ENCODE measurements at regions not wholly inside any gene's neighbourhood (a gene's known extent, or its start where the extent isn't known, plus 50 kb on each side); places are given as distances from the start of the nearest gene placed in this dataset.

DNA sequence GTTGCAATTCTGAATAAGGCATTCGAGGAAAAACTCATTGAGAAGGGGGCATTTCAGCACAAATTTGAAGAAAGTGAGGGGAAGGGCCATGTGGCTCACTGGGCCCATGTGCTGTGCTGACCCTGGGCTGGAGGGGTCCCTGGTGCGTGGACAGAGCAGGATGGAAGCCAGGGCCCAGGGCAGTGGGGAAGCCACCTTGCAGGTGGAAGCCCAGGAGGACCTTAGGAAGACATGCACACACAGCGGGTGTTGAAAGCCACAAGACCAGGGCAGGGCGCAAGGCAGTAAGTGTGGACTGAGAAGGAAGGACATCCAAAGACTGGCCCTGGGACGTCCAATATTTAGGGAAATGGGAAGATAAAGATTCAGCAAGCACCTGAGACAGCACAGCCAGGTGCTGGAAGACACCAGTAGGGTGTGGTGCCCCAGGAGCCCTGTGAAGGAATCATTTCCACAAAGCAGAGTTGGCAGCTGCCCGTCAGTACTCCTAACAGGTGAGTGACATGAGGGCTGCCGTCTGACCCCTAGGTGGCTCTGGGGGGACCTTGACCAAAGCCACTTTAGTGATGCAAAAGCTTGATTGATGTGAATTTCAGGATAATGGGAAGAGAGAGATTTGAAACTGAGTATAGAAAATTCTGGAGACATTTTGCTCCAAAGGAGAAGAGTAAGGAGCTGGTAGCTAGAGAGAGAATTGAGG lies 254.4 kb upstream of the EXOC2 start:
- TF ChIP-seq, protein P1, sequence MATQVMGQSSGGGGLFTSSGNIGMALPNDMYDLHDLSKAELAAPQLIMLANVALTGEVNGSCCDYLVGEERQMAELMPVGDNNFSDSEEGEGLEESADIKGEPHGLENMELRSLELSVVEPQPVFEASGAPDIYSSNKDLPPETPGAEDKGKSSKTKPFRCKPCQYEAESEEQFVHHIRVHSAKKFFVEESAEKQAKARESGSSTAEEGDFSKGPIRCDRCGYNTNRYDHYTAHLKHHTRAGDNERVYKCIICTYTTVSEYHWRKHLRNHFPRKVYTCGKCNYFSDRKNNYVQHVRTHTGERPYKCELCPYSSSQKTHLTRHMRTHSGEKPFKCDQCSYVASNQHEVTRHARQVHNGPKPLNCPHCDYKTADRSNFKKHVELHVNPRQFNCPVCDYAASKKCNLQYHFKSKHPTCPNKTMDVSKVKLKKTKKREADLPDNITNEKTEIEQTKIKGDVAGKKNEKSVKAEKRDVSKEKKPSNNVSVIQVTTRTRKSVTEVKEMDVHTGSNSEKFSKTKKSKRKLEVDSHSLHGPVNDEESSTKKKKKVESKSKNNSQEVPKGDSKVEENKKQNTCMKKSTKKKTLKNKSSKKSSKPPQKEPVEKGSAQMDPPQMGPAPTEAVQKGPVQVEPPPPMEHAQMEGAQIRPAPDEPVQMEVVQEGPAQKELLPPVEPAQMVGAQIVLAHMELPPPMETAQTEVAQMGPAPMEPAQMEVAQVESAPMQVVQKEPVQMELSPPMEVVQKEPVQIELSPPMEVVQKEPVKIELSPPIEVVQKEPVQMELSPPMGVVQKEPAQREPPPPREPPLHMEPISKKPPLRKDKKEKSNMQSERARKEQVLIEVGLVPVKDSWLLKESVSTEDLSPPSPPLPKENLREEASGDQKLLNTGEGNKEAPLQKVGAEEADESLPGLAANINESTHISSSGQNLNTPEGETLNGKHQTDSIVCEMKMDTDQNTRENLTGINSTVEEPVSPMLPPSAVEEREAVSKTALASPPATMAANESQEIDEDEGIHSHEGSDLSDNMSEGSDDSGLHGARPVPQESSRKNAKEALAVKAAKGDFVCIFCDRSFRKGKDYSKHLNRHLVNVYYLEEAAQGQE (IDR thresholded peaks at IDR 0.05; ENCODE audit: insufficient read depth in 1 of 2, low read depth in 2 of 2, low read length in 2 of 2), result no peak
- no peak for TF ChIP-seq SIN3A (IDR thresholded peaks at IDR 0.05; ENCODE audit: borderline replicate concordance, insufficient read depth, low read length)
- TF ChIP-seq FOXP2 (optimal IDR thresholded peaks at IDR 0.05; ENCODE audit: borderline replicate concordance, extremely low read depth, extremely low read length, insufficient read depth), result no peak
- no peak for TF ChIP-seq TAF1 (IDR thresholded peaks at IDR 0.05; ENCODE audit: borderline replicate concordance, insufficient read depth, low read length)
- no peak for TF ChIP-seq POLR2AphosphoS5 (IDR thresholded peaks at IDR 0.05; ENCODE audit: low read depth, low read length)

DNA sequence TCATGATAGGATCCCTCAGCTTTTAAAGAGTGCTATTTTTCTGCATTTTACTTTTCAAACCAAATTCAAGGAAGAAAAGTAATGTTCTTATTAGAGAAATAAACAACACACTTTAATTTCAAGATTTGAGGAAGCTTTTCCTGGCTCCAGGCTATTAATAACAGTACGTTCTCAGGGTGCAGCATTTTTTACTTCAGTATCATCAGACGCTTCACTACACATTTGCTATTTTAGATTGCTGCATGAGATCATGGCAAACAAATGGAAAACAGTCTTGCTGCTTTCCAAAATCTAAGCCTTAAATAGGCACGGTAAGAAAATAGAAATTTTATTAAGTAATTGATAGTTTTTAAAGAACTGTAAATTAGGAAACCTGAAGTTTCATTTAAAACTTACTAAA lies 253.6 kb upstream of the EXOC2 start:
- TF ChIP-seq TAF1 (IDR thresholded peaks at IDR 0.05; ENCODE audit: borderline replicate concordance, insufficient read depth, low read length) (no peak), POLR2AphosphoS5 (IDR thresholded peaks at IDR 0.05; ENCODE audit: low read depth, low read length) (no peak), SIN3A (IDR thresholded peaks at IDR 0.05; ENCODE audit: borderline replicate concordance, insufficient read depth, low read length) (no peak), FOXP2 (optimal IDR thresholded peaks at IDR 0.05; ENCODE audit: borderline replicate concordance, extremely low read depth, extremely low read length, insufficient read depth) (no peak)
- TF ChIP-seq, protein P1 (IDR thresholded peaks at IDR 0.05; ENCODE audit: insufficient read depth in 1 of 2, low read depth in 2 of 2, low read length in 2 of 2), result no peak

DNA sequence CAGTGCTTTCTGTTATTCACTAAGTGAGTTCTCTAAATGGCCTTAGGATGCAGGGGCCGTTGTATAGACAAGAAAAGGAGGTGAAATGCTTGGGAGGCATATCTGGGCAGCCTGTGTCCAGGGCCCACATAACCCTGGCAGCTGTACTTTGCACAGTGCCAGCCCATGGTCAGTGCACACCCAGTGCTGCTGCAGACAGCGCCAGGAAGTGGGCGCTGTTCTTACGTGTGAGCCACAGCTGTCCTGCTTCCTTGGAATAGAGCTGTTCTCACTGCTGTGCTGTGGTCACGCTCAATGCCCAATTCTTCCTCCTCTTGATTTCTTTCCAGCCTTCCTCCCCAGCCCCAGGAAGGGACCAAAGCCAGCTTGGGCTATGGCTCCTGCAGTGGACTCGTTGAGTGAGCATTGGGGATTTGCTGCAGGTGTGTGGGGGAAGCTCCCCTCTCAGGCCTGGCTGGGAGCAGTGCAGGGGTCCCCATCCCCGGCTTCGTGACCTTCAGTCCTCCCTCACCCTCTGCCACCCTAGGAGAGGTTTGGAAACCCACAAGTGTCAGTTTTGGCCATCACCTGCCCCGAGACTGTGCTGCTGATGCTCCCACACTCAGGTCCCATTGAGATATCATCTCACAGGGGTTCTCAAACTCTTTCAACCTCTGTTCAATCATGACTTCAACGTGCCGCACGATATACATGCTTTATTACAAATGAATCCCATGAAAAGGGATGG lies 246.8 kb upstream of the EXOC2 start:
- TF ChIP-seq, protein P1 (IDR thresholded peaks at IDR 0.05; ENCODE audit: insufficient read depth in 1 of 2, low read depth in 2 of 2, low read length in 2 of 2), result no peak
- TF ChIP-seq SIN3A (IDR thresholded peaks at IDR 0.05; ENCODE audit: borderline replicate concordance, insufficient read depth, low read length) (no peak), POLR2AphosphoS5 (IDR thresholded peaks at IDR 0.05; ENCODE audit: low read depth, low read length) (no peak), TAF1 (IDR thresholded peaks at IDR 0.05; ENCODE audit: borderline replicate concordance, insufficient read depth, low read length) (no peak), FOXP2 (optimal IDR thresholded peaks at IDR 0.05; ENCODE audit: borderline replicate concordance, extremely low read depth, extremely low read length, insufficient read depth) (no peak)

DNA sequence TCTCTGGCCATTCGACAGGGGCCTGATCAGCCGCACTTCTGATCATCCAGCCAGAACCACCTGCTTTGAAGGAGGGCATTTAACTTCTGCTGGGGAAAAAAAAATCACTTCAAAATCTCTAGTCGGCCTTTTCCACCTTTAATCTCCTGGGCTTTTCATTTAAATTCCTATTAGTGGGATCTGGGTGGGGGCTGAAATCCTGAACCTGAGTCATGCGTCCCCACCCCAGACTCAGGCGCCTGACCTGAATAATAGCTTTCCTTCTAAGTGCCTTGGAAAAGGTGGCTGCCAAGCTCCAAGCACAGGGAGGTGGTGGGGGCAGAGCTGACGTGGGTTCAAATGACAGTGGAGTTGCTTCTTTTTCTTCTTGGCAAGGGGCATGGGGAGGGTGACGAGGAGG lies 246.0 kb upstream of the EXOC2 start:
- no peak for TF ChIP-seq SIN3A (IDR thresholded peaks at IDR 0.05; ENCODE audit: borderline replicate concordance, insufficient read depth, low read length)
- no peak for TF ChIP-seq FOXP2 (optimal IDR thresholded peaks at IDR 0.05; ENCODE audit: borderline replicate concordance, extremely low read depth, extremely low read length, insufficient read depth)
- TF ChIP-seq POLR2AphosphoS5 (IDR thresholded peaks at IDR 0.05; ENCODE audit: low read depth, low read length), result no peak
- TF ChIP-seq, protein P1 (IDR thresholded peaks at IDR 0.05; ENCODE audit: insufficient read depth in 1 of 2, low read depth in 2 of 2, low read length in 2 of 2), result no peak
- TF ChIP-seq TAF1 (IDR thresholded peaks at IDR 0.05; ENCODE audit: borderline replicate concordance, insufficient read depth, low read length), result no peak
